GM19467 (cell line): ENCODE measurements at regions not wholly inside any gene's neighbourhood (a gene's known extent, or its start where the extent isn't known, plus 50 kb on each side); places are given as distances from the start of the nearest gene placed in this dataset.
"Not testable (repeated sequence)": the region's sequence is repeated elsewhere in the genome, so short reads cannot be mapped to it uniquely, and the experiment has no call there.

Source experiments
- ATAC-seq: cut with Tn5 transposase; IDR thresholded peaks from one replicate; pipeline ENCODE4 v1.9.1; 2021; ENCODE audit warnings: mild to moderate bottlenecking, moderate library complexity; ENCODE audit not compliant: unreplicated experiment

GRCh38 chr5:40165789-40166728 lies 513.7 kb upstream of the PTGER4 start:
- no peak for ATAC-seq

- ATAC-seq, result no peak
These were observed 514.5 kb upstream of the PTGER4 start for GRCh38 chr5:40165106-40165788.

- no peak for ATAC-seq
These were observed 519.3 kb upstream of the PTGER4 start for GRCh38 chr5:40160435-40160834.

GRCh38 chr5:40154194-40154593 lies 525.5 kb upstream of the PTGER4 start:
- ATAC-seq, result no peak

GRCh38 chr5:40150896-40151295 lies 528.8 kb upstream of the PTGER4 start:
- ATAC-seq, result no peak

- no peak for ATAC-seq
These were observed 537.8 kb upstream of the PTGER4 start for GRCh38 chr5:40141896-40142295.

- no peak for ATAC-seq
These were observed 538.3 kb upstream of the PTGER4 start for GRCh38 chr5:40141418-40141817.

- no peak for ATAC-seq
These were observed 542.5 kb upstream of the PTGER4 start for GRCh38 chr5:40137223-40137622.

GRCh38 chr5:40134883-40135520 lies 544.7 kb upstream of the PTGER4 start:
- ATAC-seq, result no peak

GRCh38 chr5:40124367-40124766 lies 555.3 kb upstream of the PTGER4 start:
- ATAC-seq, result no peak

- no peak for ATAC-seq
These were observed 558.5 kb upstream of the PTGER4 start for GRCh38 chr5:40121236-40121635.

- no peak for ATAC-seq
These were observed 566.8 kb upstream of the PTGER4 start for GRCh38 chr5:40112875-40113274.

- not testable (repeated sequence) for ATAC-seq
These were observed 568.7 kb upstream of the PTGER4 start for GRCh38 chr5:40111036-40111435.

GRCh38 chr5:40108764-40109390 lies 570.8 kb upstream of the PTGER4 start:
- not testable (repeated sequence) for ATAC-seq

- not testable (repeated sequence) for ATAC-seq
These were observed 571.9 kb upstream of the PTGER4 start for GRCh38 chr5:40107786-40108185.

- no peak for ATAC-seq
These were observed 572.9 kb upstream of the PTGER4 start for GRCh38 chr5:40106847-40107246.

- no peak for ATAC-seq
These were observed 581.4 kb upstream of the PTGER4 start for GRCh38 chr5:40098313-40098712.

- ATAC-seq, result no peak
These were observed 586.2 kb upstream of the PTGER4 start for GRCh38 chr5:40093550-40093949.

- no peak for ATAC-seq
These were observed 590.4 kb upstream of the PTGER4 start for GRCh38 chr5:40089269-40089668.

- ATAC-seq, result no peak
These were observed 595.1 kb upstream of the PTGER4 start for GRCh38 chr5:40084614-40085013.

GRCh38 chr5:40082313-40082712 lies 597.4 kb upstream of the PTGER4 start:
- ATAC-seq, result no peak
